Activated naive CD4-positive, alpha-beta T cell treated with anti-CD3 and anti-CD28 coated beads, Interleukin-2, amount 10 ng/mL, durations not matched to agents 7 days and 5 days (primary cell): ENCODE measurements at regions not wholly inside any gene's neighbourhood (a gene's known extent, or its start where the extent isn't known, plus 50 kb on each side); places are given as distances from the start of the nearest gene placed in this dataset.
"Not testable (repeated sequence)": the region's sequence is repeated elsewhere in the genome, so short reads cannot be mapped to it uniquely, and the experiment has no call there.

ENCODE experiments used
- CTCF ChIA-PET: fragments of 350-600 bp; sonication (Branson Sonifier 250); formaldehyde crosslinking; loops from one replicate; lab custom pipeline; 2021; ENCODE audit warnings: antibody characterized with exemption; lab: Charles Lee
- DNase-seq: peaks from one replicate; pipeline ENCODE4 v3.0.0-alpha.2; 2020
- H3K27ac Mint-ChIP-seq: one replicate; pipeline ENCODE4 v1.8.0; 2021; ENCODE audit warnings: mild to moderate bottlenecking, moderate library complexity, mixed read lengths
- H3K27me3 Mint-ChIP-seq: one replicate; pipeline ENCODE4 v1.8.0; 2021; ENCODE audit warnings: mild to moderate bottlenecking, mixed read lengths
- H3K36me3 Mint-ChIP-seq: one replicate; pipeline ENCODE4 v1.8.0; 2021; ENCODE audit warnings: mixed read lengths
- H3K4me1 Mint-ChIP-seq: one replicate; pipeline ENCODE4 v1.8.0; 2021; ENCODE audit warnings: mixed read lengths
- H3K4me3 Mint-ChIP-seq: one replicate; pipeline ENCODE4 v1.8.0; 2021; ENCODE audit warnings: mild to moderate bottlenecking, moderate library complexity, mixed read lengths
- H3K9me3 Mint-ChIP-seq: one replicate; pipeline ENCODE4 v1.8.0; 2021; ENCODE audit warnings: mixed read lengths

- H3K9me3 Mint-ChIP-seq, result no peaks in the 10 kb centered on the region
Observed at GRCh38 chr20:54938707-54939106, 463.3 kb downstream of the DOK5 start.

GRCh38 chr20:54933212-54933904, 458.0 kb downstream of the DOK5 start:
- DNase-seq, result no peak
- Mint-ChIP-seq H3K27me3 (no peaks in the 10 kb centered on the region), H3K36me3 (no peaks in the 10 kb centered on the region), H3K27ac (no peak overlapping the region), H3K4me1 (no peaks in the 10 kb centered on the region), H3K9me3 (peaks cover 4% of the 10 kb centered on the region), H3K4me3 (no peak overlapping the region)
- CTCF ChIA-PET, result no interaction called here

More at GRCh38 chr20:54938707-54939106, 463.3 kb downstream of the DOK5 start:
- CTCF ChIA-PET, result no interaction called here
- H3K27me3 Mint-ChIP-seq, result no peaks in the 10 kb centered on the region
- H3K4me3 Mint-ChIP-seq, result no peak overlapping the region
- no peaks in the 10 kb centered on the region for H3K4me1 Mint-ChIP-seq
- no peaks in the 10 kb centered on the region for H3K36me3 Mint-ChIP-seq
- no peak for DNase-seq
- H3K27ac Mint-ChIP-seq, result no peak overlapping the region

GRCh38 chr20:54929191-54929590, 453.8 kb downstream of the DOK5 start:
- no peaks in the 10 kb centered on the region for H3K27me3 Mint-ChIP-seq
- DNase-seq, result no peak
- no peaks in the 10 kb centered on the region for H3K36me3 Mint-ChIP-seq
- H3K4me1 Mint-ChIP-seq, result no peaks in the 10 kb centered on the region
- H3K4me3 Mint-ChIP-seq, result no peak overlapping the region
- H3K27ac Mint-ChIP-seq, result no peak overlapping the region
- peaks cover 5% of the 10 kb centered on the region for H3K9me3 Mint-ChIP-seq
- CTCF ChIA-PET, result no interaction called here

- CTCF ChIA-PET, result no interaction called here
- DNase-seq, result no peak
- no peaks in the 10 kb centered on the region for H3K36me3 Mint-ChIP-seq
- H3K9me3 Mint-ChIP-seq, result peaks cover 5% of the 10 kb centered on the region
- no peaks in the 10 kb centered on the region for H3K27me3 Mint-ChIP-seq
- no peaks in the 10 kb centered on the region for H3K4me1 Mint-ChIP-seq
- H3K27ac Mint-ChIP-seq, result no peak overlapping the region
- no peak overlapping the region for H3K4me3 Mint-ChIP-seq
Observed at GRCh38 chr20:54928564-54928963, 453.2 kb downstream of the DOK5 start.

- H3K27me3 Mint-ChIP-seq, result no peaks in the 10 kb centered on the region
- no peaks in the 10 kb centered on the region for H3K4me1 Mint-ChIP-seq
- DNase-seq, result no peak
- no peak overlapping the region for H3K4me3 Mint-ChIP-seq
- H3K27ac Mint-ChIP-seq, result no peak overlapping the region
- CTCF ChIA-PET, result no interaction called here
- H3K36me3 Mint-ChIP-seq, result no peaks in the 10 kb centered on the region
- peaks cover 12% of the 10 kb centered on the region for H3K9me3 Mint-ChIP-seq
Observed at GRCh38 chr20:54922636-54923035, 447.2 kb downstream of the DOK5 start.

GRCh38 chr20:54922096-54922495, 446.7 kb downstream of the DOK5 start:
- Mint-ChIP-seq H3K36me3 (no peaks in the 10 kb centered on the region), H3K27me3 (no peaks in the 10 kb centered on the region), H3K9me3 (peaks cover 12% of the 10 kb centered on the region), H3K4me1 (no peaks in the 10 kb centered on the region), H3K4me3 (no peak overlapping the region), H3K27ac (no peak overlapping the region)
- DNase-seq, result no peak
- CTCF ChIA-PET, result no interaction called here

GRCh38 chr20:54920491-54920890, 445.1 kb downstream of the DOK5 start:
- H3K4me1 Mint-ChIP-seq, result no peaks in the 10 kb centered on the region
- peaks cover 15% of the 10 kb centered on the region for H3K9me3 Mint-ChIP-seq
- H3K36me3 Mint-ChIP-seq, result no peaks in the 10 kb centered on the region
- CTCF ChIA-PET, result no interaction called here
- no peak overlapping the region for H3K27ac Mint-ChIP-seq
- no peaks in the 10 kb centered on the region for H3K27me3 Mint-ChIP-seq
- DNase-seq, result no peak
- H3K4me3 Mint-ChIP-seq, result no peak overlapping the region

- H3K27me3 Mint-ChIP-seq, H3K36me3 Mint-ChIP-seq, H3K4me1 Mint-ChIP-seq, H3K27ac Mint-ChIP-seq, H3K4me3 Mint-ChIP-seq, CTCF ChIA-PET, DNase-seq: not testable (repeated sequence)
- peaks cover 15% of the 10 kb centered on the region for H3K9me3 Mint-ChIP-seq
Observed at GRCh38 chr20:54918993-54919392, 443.6 kb downstream of the DOK5 start.

GRCh38 chr20:54914995-54915394, 439.6 kb downstream of the DOK5 start:
- peaks cover 13% of the 10 kb centered on the region for H3K9me3 Mint-ChIP-seq
- H3K36me3 Mint-ChIP-seq, result no peaks in the 10 kb centered on the region
- no peak overlapping the region for H3K27ac Mint-ChIP-seq
- no peak for DNase-seq
- no peaks in the 10 kb centered on the region for H3K4me1 Mint-ChIP-seq
- no peak overlapping the region for H3K4me3 Mint-ChIP-seq
- CTCF ChIA-PET, result no interaction called here
- H3K27me3 Mint-ChIP-seq, result no peaks in the 10 kb centered on the region

GRCh38 chr20:54909702-54910101, 434.3 kb downstream of the DOK5 start:
- CTCF ChIA-PET, result no interaction called here
- no peak overlapping the region for H3K4me3 Mint-ChIP-seq
- peaks cover 14% of the 10 kb centered on the region for H3K9me3 Mint-ChIP-seq
- H3K36me3 Mint-ChIP-seq, result no peaks in the 10 kb centered on the region
- no peaks in the 10 kb centered on the region for H3K4me1 Mint-ChIP-seq
- H3K27me3 Mint-ChIP-seq, result no peaks in the 10 kb centered on the region
- H3K27ac Mint-ChIP-seq, result no peak overlapping the region
- no peak for DNase-seq

GRCh38 chr20:54906134-54906533, 430.7 kb downstream of the DOK5 start:
- H3K4me3 Mint-ChIP-seq, H3K27ac Mint-ChIP-seq, CTCF ChIA-PET, H3K27me3 Mint-ChIP-seq, H3K4me1 Mint-ChIP-seq, H3K36me3 Mint-ChIP-seq, DNase-seq: not testable (repeated sequence)
- peaks cover 18% of the 10 kb centered on the region for H3K9me3 Mint-ChIP-seq

- no peak for DNase-seq
- no peaks in the 10 kb centered on the region for H3K27me3 Mint-ChIP-seq
- no peaks in the 10 kb centered on the region for H3K4me1 Mint-ChIP-seq
- H3K36me3 Mint-ChIP-seq, result no peaks in the 10 kb centered on the region
- no peak overlapping the region for H3K4me3 Mint-ChIP-seq
- H3K9me3 Mint-ChIP-seq, result peaks cover 28% of the 10 kb centered on the region
- CTCF ChIA-PET, result no interaction called here
- no peak overlapping the region for H3K27ac Mint-ChIP-seq
Observed at GRCh38 chr20:54897787-54898186, 422.4 kb downstream of the DOK5 start.

- Mint-ChIP-seq H3K4me3 (no peak overlapping the region), H3K9me3 (peaks cover 10% of the 10 kb centered on the region)
Observed at GRCh38 chr20:54891907-54892306, 416.5 kb downstream of the DOK5 start.

GRCh38 chr20:54879393-54879792, 404.0 kb downstream of the DOK5 start:
- Mint-ChIP-seq H3K27ac (no peak overlapping the region), H3K27me3 (no peaks in the 10 kb centered on the region), H3K9me3 (peaks cover 12% of the 10 kb centered on the region), H3K36me3 (no peaks in the 10 kb centered on the region), H3K4me3 (no peak overlapping the region), H3K4me1 (no peaks in the 10 kb centered on the region)
- no peak for DNase-seq
- CTCF ChIA-PET, result no interaction called here

More at GRCh38 chr20:54891907-54892306, 416.5 kb downstream of the DOK5 start:
- H3K27ac Mint-ChIP-seq, result no peak overlapping the region
- H3K4me1 Mint-ChIP-seq, result no peaks in the 10 kb centered on the region
- H3K27me3 Mint-ChIP-seq, result no peaks in the 10 kb centered on the region
- DNase-seq, result no peak
- CTCF ChIA-PET, result no interaction called here
- no peaks in the 10 kb centered on the region for H3K36me3 Mint-ChIP-seq

GRCh38 chr20:54875307-54875706, 399.9 kb downstream of the DOK5 start:
- DNase-seq, result no peak

More at GRCh38 chr20:54875307-54875706, 399.9 kb downstream of the DOK5 start:
- Mint-ChIP-seq H3K27me3 (no peaks in the 10 kb centered on the region), H3K4me3 (no peak overlapping the region), H3K9me3 (peaks cover 14% of the 10 kb centered on the region), H3K27ac (no peak overlapping the region), H3K4me1 (no peaks in the 10 kb centered on the region), H3K36me3 (no peaks in the 10 kb centered on the region)
- CTCF ChIA-PET, result no interaction called here
